SK-N-SH (cell line): ENCODE measurements at regions not wholly inside any gene's neighbourhood (a gene's known extent, or its start where the extent isn't known, plus 50 kb on each side); places are given as distances from the start of the nearest gene placed in this dataset.

Experiments
- CTCF ChIA-PET: fragments of 300-600, 350-600 bp; formaldehyde crosslinking; extraction: SDS; loops from one replicate; lab custom pipeline; 2021; lab: Yijun Ruan, JAX
- POLR2A ChIA-PET: fragments of 350-600 bp; sonication (Branson Sonifier 250); formaldehyde crosslinking; extraction: SDS; loops from one replicate; lab custom pipeline; 2020; ENCODE audit warnings: antibody characterized with exemption, inconsistent platforms; lab: Yijun Ruan, JAX
- DNase-seq: peaks from one replicate; pipeline ENCODE4 v3.0.0; 2012
- H2AFZ ChIP-seq: fragments of 200-600 bp; sonication (generic); 2 replicates; pipeline ENCODE4 v1.8.1; 2016; ENCODE audit warnings: antibody characterized with exemption, mild to moderate bottlenecking, low read depth
- H3F3A ChIP-seq: fragments of 200-600 bp; sonication (generic); replicated peaks from 2 replicates; pipeline ENCODE3; 2016; ENCODE audit warnings: antibody characterized with exemption, mild to moderate bottlenecking; ENCODE audit not compliant: insufficient read depth
- H3K27ac ChIP-seq, 2 experiments: fragments of 200-500 bp in 1 of 2; fragments of 200-600 bp in 1 of 2; sonication (Bioruptor generic) in 1 of 2; sonication (generic), shearing (Covaris generic) in 1 of 2; 2 replicates each; pipeline versions ENCODE4 v1.5.1 to v1.6.1; 2014 to 2016; ENCODE audit warnings: low read depth in 2 of 2, inconsistent platforms in 1 of 2, low read length in 1 of 2, mild to moderate bottlenecking in 1 of 2, mixed read lengths in 1 of 2
- H3K27me3 ChIP-seq: fragments of 200-600 bp; sonication (generic), shearing (Covaris generic); 2 replicates; pipeline ENCODE4 v1.6.1; 2016; ENCODE audit warnings: mixed run types; ENCODE audit not compliant: insufficient read depth
- H3K36me3 ChIP-seq, 2 experiments: fragments of 200-500 bp in 1 of 2; fragments of 200-600 bp in 1 of 2; sonication (Bioruptor generic) in 1 of 2; sonication (generic) in 1 of 2; replicated peaks in 1 of 2; 2 replicates each; pipeline versions ENCODE3 to v1.5.1; 2014 to 2016; ENCODE audit warnings: low read length in 1 of 2, mild to moderate bottlenecking in 1 of 2; ENCODE audit not compliant: insufficient read depth in 2 of 2, control insufficient read depth in 1 of 2
- H3K4me1 ChIP-seq, 2 experiments: fragments of 200-500 bp in 1 of 2; fragments of 200-600 bp in 1 of 2; sonication (Bioruptor generic) in 1 of 2; sonication (generic), shearing (Covaris generic) in 1 of 2; 2 replicates each; pipeline versions ENCODE4 v1.5.1 to v1.6.1; 2014 to 2016; ENCODE audit warnings: low read depth in 1 of 2, low read length in 1 of 2, mixed run types in 1 of 2; ENCODE audit not compliant: insufficient read depth in 2 of 2, control insufficient read depth in 1 of 2
- H3K4me2 ChIP-seq: fragments of 200-600 bp; sonication (generic), shearing (Covaris generic); 2 replicates; pipeline ENCODE4 v1.6.1; 2017; ENCODE audit warnings: mixed run types
- H3K4me3 ChIP-seq, 2 experiments: fragments of 200-500 bp in 1 of 2; fragments of 200-600 bp in 1 of 2; sonication (Bioruptor generic) in 1 of 2; sonication (generic), shearing (Covaris generic) in 1 of 2; 2 replicates each; pipeline versions ENCODE4 v1.5.1 to v1.8.1; 2014 to 2016; ENCODE audit warnings: low read depth in 2 of 2, inconsistent platforms in 1 of 2, low read length in 1 of 2, mild to moderate bottlenecking in 1 of 2, mixed read lengths in 1 of 2, moderate library complexity in 1 of 2
- H3K79me2 ChIP-seq: fragments of 200-600 bp; sonication (generic); 2 replicates; pipeline ENCODE4 v1.8.1; 2017; ENCODE audit warnings: mild to moderate bottlenecking; ENCODE audit not compliant: insufficient read depth
- H3K9ac ChIP-seq: fragments of 200-600 bp; sonication (generic); 2 replicates; pipeline ENCODE4 v1.6.1; 2017; ENCODE audit warnings: mixed run types
- H3K9me2 ChIP-seq: fragments of 200-600 bp; sonication (generic); 2 replicates; pipeline ENCODE4 v1.6.1; 2017; ENCODE audit warnings: mixed run types
- H3K9me3 ChIP-seq: fragments of 200-600 bp; sonication (generic); 2 replicates; pipeline ENCODE4 v1.6.1; 2017; ENCODE audit warnings: mixed run types, mild to moderate bottlenecking, moderate library complexity
- H4K20me1 ChIP-seq: fragments of 200-600 bp; sonication (generic); 2 replicates; pipeline ENCODE4 v1.6.1; 2017; ENCODE audit warnings: mild to moderate bottlenecking, mixed run types; ENCODE audit not compliant: insufficient read depth
- EP300 ChIP-seq, 2 experiments: IDR thresholded peaks; 2 replicates each; pipeline versions ENCODE4 v1.4.0 to v1.6.1; 2012; ENCODE audit warnings: borderline replicate concordance in 1 of 2, low read depth in 1 of 2, low read length in 1 of 2
- FOSL2 ChIP-seq: IDR thresholded peaks from 2 replicates; pipeline ENCODE4 v1.4.0; 2012; ENCODE audit warnings: low read depth, mild to moderate bottlenecking, moderate library complexity, borderline replicate concordance
- FOXJ3 ChIP-seq: sonication (generic); formaldehyde crosslinking; IDR thresholded peaks from 2 replicates; pipeline ENCODE4 v1.5.1; 2020; ENCODE audit warnings: mild to moderate bottlenecking, missing genetic modification reagents
- FOXM1 ChIP-seq: IDR thresholded peaks from 2 replicates; pipeline ENCODE4 v1.4.0; 2012; ENCODE audit warnings: low read depth, mild to moderate bottlenecking
- GATA2 ChIP-seq: sonication (generic); formaldehyde crosslinking; IDR thresholded peaks from 2 replicates; pipeline ENCODE4 v1.5.0; 2020; ENCODE audit warnings: mild to moderate bottlenecking, missing genetic modification reagents
- JUND ChIP-seq: IDR thresholded peaks from 2 replicates; pipeline ENCODE4 v1.4.0; 2012
- MAX ChIP-seq: IDR thresholded peaks from 2 replicates; pipeline ENCODE4 v1.4.0; 2012; ENCODE audit warnings: low read depth
- NFIC ChIP-seq: IDR thresholded peaks from 2 replicates; pipeline ENCODE4 v1.4.0; 2012; ENCODE audit warnings: borderline replicate concordance
- PBX3 ChIP-seq: IDR thresholded peaks from 2 replicates; pipeline ENCODE4; 2012
- RAD21 ChIP-seq: IDR thresholded peaks from 2 replicates; pipeline ENCODE4 v1.6.1; 2012; ENCODE audit warnings: mild to moderate bottlenecking, low read length
- RCOR1 ChIP-seq: fragments of 150-350 bp; IDR thresholded peaks from 2 replicates; pipeline ENCODE4 v1.6.1; 2017; ENCODE audit warnings: antibody characterized with exemption, low read length
- SIN3A ChIP-seq: IDR thresholded peaks from 2 replicates; pipeline ENCODE4 v1.6.1; 2012; ENCODE audit warnings: low read depth, mild to moderate bottlenecking, low read length, moderate library complexity, borderline replicate concordance
- SMC3 ChIP-seq: IDR thresholded peaks from 2 replicates; pipeline ENCODE4 v1.6.1; 2012; ENCODE audit warnings: low read depth, low read length, improper control_type of control experiment
- USF1 ChIP-seq: IDR thresholded peaks from 2 replicates; pipeline ENCODE4 v1.4.0; 2012; ENCODE audit warnings: low read depth, borderline replicate concordance
- USF2 ChIP-seq: fragments of 150-350 bp; IDR thresholded peaks from 2 replicates; pipeline ENCODE4 v1.6.1; 2017; ENCODE audit warnings: antibody characterized with exemption, low read length, low read depth, borderline replicate concordance
- YY1 ChIP-seq: IDR thresholded peaks from 2 replicates; pipeline ENCODE4 v1.4.0; 2012; ENCODE audit warnings: low read depth, mild to moderate bottlenecking
- WGBS: methylation state at CpG from one replicate; pipeline ENCODE4 v1.1.6; 2017; ENCODE audit warnings: low lambda C conversion rate; 5-methylcytosine and 5-hydroxymethylcytosine counted together

- Histone ChIP-seq H3K36me3 (no peaks in the 10 kb centered on the region), H3K4me3 (no peak overlapping the region), H3K4me1 (0 out of 4 replicates have a peak, but pooled peaks cover 0 to 10% of the 10 kb centered on the region in 2 experiments)
- TF ChIP-seq FOSL2 = no peak
- no peak for TF ChIP-seq FOXJ3 (CRISPR knock-in tag)
- no peak for TF ChIP-seq USF2
- no peak for TF ChIP-seq PBX3
- no peak for TF ChIP-seq JUND
- no peak for TF ChIP-seq MAX
- no peak for TF ChIP-seq EP300 (IDR thresholded peaks at IDR 0.05; ENCODE audit: borderline replicate concordance in 1 of 2, low read depth in 1 of 2, low read length in 1 of 2)
- TF ChIP-seq SMC3 = no peak
- no peak for TF ChIP-seq USF1
- no peak for TF ChIP-seq SIN3A
- no peak for TF ChIP-seq FOXM1
- TF ChIP-seq RCOR1 = no peak
- no peak for TF ChIP-seq YY1
- TF ChIP-seq RAD21 = no peak
- TF ChIP-seq NFIC = no peak
- no peak for TF ChIP-seq GATA2 (CRISPR knock-in tag)
- TF ChIP-seq, all 33 proteins: peak for 0
- CTCF ChIA-PET = no interaction called here
- DNase-seq = no peak
- WGBS = 5% methylated on average over 3 of the region's 3 CpGs
- Histone ChIP-seq H3K4me2 (no peak overlapping the region; the same call in 1 of the 2 replicates), H4K20me1 (no peaks in the 10 kb centered on the region), H3F3A (peaks cover 18% of the 10 kb centered on the region), H3K27me3 (no peaks in the 10 kb centered on the region), H3K27ac (no peak overlapping the region), H3K79me2 (no peaks in the 10 kb centered on the region), H3K9me3 (no peaks in the 10 kb centered on the region), H2AFZ (no peak overlapping the region), H3K9ac (no peak overlapping the region), H3K9me2 (no peaks in the 10 kb centered on the region; the same call in 1 of the 2 replicates)
- POLR2A ChIA-PET = no interaction called here
These were observed 173.6 kb downstream of the HHIP start for GRCh38 chr4:144819591-144819990.
